GM19023 (cell line): ENCODE measurements at regions not wholly inside any gene's neighbourhood (a gene's known extent, or its start where the extent isn't known, plus 50 kb on each side); places are given as distances from the start of the nearest gene placed in this dataset.

ENCODE experiments used
- ATAC-seq: cut with Tn5 transposase; IDR thresholded peaks from one replicate; pipeline ENCODE4 v1.9.1; 2021; ENCODE audit warnings: mild to moderate bottlenecking, moderate library complexity; ENCODE audit not compliant: unreplicated experiment

DNA sequence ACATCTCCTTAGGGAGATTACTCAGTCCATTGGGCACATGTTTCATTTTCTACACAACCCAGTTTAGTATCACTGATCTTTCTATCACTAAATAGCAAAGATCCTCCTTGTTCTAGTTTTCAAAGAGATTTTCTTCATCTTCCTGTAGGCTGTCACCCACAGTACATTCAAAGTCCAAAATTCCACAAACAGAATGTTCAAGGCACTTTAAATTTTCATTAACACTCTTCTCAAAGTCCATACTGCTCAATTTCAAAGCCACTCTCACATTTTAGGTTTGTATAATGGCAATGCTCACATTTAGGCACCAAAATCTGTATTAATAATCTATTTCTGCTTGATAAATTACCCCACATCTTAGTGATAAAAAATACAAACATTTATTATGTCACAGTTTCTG is 152.8 kb downstream of the FSIP2 start:
- no peak for ATAC-seq

GRCh38 chr2:185891804-185892411 is 153.3 kb downstream of the FSIP2 start:
- no peak for ATAC-seq

GRCh38 chr2:185892484-185892883 is 153.9 kb downstream of the FSIP2 start:
- no peak for ATAC-seq

GRCh38 chr2:185894223-185894622 is 155.6 kb downstream of the FSIP2 start:
- no peak for ATAC-seq

GRCh38 chr2:185895828-185896693 is 157.5 kb downstream of the FSIP2 start:
- ATAC-seq, result no peak

GRCh38 chr2:185899366-185899765 is 160.8 kb downstream of the FSIP2 start:
- no peak for ATAC-seq

GRCh38 chr2:185919155-185919554 is 180.6 kb downstream of the FSIP2 start:
- ATAC-seq, result no peak

DNA sequence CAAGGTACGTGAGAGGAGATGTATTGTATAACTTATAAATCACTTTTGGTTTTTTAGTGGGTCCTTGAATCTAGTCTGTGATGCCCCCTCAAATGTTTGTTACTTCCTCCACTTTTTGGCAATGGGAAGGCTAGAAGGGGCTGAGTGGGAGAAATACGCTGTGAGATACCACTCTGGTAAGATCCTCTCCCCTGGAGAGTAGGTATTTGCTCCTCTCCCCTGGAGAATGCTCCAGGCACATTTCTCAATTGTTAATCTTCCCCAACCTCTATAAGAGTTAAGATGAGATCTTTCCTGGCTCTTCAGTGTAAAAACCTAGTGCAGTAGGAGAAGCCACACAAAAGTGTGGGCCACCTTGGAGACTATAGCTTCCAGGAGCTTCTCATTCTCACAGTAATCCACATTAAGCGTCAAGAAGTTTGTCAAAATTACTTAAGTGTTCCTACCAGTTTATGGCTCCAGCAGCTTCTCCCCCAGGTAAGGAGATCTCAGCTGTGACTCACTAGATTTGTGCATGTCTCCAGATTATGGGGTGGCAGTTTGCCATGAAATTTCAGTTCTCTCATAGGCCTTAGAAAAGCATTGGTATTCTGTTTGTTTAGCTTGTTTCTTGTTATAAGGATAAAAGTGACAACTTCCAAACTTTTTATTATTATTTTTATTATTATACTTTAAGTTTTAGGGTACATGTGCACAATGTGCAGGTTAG is 182.6 kb downstream of the FSIP2 start:
- no peak for ATAC-seq

DNA sequence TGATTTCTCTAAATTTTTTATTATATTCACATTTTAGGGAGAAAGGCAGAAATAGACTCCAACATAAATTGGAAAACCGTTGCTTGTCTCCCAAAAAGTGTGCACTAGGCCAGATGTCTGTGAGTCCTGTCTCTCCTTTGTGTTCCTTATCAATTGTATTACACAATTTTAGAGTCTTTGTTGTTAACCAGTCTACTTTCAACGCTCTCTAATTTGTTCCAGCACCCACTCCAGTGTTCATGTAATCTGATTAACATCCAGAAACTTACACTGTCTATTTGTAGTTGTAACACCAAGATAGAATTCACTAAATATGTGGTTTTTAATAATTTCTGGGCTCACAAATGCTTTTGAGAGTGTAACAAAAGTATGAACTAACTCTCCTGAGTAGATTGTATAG is 195.6 kb downstream of the FSIP2 start:
- no peak for ATAC-seq

DNA sequence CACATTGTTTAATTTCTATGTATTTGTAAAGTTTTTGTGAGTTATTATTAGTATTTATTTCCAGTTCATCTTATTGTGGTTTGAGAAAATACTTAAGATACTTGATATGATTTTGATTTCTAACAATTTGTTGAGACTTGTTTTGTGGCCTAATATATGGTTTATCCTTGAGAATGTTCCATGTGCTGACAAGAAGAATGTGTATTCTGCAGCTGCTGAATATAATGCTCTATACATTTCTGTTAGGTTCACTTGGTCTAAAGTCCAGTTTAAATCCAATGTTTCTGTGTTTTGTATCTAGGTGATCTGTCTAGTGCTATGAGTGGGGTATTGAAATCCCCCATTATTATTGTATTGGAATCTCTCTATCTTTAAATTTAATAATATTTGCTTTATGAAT is 201.3 kb downstream of the FSIP2 start:
- ATAC-seq, result no peak

DNA sequence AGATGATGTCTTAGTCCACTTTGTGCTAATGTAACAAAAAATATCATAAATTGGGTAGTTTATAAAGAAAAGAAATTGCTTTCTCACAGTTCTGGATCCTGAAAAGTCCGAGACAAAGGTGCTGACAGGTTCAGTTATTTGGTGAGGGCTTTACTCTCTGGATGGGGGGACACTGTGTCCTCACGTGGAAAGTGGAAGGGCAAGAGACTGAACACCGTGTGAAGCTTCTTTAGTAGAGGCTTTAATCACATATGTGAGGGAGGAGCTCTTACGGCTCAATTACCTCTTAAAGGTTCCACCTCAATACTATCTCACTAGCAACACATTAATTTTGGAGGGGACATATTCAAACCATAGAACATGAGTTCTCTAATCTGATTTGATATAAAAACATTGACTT is 204.3 kb downstream of the FSIP2 start:
- no peak for ATAC-seq

GRCh38 chr2:185947722-185948121 is 209.1 kb downstream of the FSIP2 start:
- ATAC-seq, result no peak

DNA sequence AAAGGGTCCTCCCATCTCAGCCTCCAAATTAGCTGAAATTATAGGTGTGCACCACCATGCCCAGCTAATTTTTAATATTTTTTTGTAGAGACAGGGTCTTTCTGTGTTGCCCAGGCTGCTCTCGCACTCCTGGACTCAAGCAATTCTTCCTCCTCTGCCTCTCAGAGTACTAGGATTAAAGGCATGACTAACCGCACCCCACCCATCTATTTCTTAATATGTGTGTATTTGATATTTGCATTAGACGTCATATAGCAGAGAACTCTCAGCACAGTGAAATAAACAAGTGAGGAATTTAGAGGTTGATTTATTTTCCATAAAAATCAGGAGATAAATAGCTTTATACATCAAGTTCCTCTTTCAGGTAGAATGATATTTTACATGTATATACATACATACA is 213.5 kb downstream of the FSIP2 start:
- ATAC-seq, result no peak

- no peak for ATAC-seq
Observed at GRCh38 chr2:185954389-185954788, 215.8 kb downstream of the FSIP2 start.

GRCh38 chr2:185955050-185955449 is 216.4 kb downstream of the FSIP2 start:
- ATAC-seq, result no peak

- no peak for ATAC-seq
Observed at GRCh38 chr2:185967335-185967734, 228.7 kb downstream of the FSIP2 start.

DNA sequence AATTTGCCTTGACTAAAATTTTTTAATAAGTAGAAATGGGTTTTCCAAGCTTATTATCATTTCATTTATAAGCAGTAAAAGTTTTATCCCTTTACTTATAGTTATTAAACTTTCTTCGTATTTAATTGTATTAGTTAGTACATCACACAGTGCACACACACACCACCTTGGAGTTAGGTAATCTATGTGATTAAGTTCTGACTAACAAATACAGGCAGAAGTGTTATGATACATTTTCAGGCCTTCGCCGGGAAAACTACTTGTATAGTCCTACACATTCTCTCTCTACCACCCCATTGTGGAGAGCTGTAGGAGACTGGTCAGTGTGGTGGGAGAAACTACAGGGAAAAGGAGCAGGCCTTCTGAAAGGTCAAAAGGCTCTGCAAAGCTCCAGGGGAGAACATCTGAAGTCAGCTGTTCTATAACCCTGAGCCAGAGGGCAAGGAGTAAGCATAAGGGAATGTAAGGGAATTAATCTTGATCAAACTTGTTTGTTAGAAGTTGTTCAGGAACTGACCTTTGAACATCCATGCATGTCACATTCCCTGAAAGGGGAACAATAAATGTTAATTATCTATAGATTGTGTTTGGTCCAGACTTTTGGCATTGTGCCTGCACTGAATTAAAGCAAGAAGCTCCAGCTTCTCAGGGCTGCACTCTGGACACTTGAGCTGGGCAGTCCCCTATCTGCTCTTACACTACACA is 231.7 kb downstream of the FSIP2 start:
- no peak for ATAC-seq

DNA sequence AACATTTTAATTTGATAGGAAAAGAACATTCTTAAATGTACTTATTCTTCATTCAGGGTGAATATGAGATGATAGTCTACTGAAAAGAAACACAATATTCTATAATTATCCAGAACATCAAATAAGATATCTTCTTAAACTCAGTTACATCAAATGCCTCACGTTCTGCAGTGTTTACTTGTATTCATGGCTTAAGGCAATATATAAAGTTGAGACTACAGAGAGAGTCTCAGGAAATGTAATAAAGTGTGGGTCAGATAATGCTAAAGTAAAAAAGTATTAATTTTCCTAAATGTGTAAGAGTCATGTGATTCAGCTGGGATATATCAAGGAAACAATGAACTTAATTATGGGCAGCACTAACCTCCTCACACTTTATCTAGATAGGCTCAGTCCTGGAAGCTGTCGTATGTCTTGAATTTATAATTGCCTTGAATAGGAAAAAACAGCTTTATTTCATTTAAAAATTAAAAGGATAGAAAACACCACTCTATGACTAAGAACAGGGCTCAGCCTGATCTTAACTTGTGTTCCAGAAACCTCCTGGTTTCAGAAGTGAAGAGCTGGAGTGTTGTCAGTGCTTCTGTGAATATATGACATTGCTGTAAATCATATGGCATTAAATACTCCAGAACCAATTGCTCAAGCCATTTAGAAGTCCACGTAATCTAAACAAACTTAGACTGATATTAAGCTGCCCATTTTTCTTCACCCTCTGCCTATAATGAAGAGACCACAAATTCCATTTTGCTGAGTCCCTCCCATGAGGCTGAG is 240.2 kb downstream of the FSIP2 start:
- ATAC-seq, result no peak

DNA sequence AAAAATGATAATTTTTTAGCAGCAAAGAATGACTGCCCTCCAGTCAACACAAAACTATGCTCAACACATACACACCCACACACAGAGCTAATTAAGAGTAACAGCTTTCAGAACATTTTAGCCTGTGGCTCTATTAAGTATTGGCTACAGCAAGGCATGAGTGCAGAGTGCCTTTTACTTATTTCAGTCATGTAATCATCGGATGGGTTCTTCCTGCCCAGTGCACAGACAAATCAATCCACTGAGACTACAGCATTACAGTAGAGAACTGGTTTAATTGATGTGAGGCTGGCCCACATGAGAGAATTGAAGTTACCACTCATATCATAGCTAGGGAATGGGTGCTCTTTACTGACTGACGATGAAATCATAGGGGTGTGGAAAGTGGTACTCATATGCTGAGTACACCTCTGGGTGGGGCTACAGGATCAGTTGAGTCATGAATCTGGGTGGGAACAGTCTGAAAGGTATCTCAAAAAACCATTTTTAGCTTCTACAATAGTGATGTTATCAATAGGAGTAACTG is 241.0 kb downstream of the FSIP2 start:
- no peak for ATAC-seq

DNA sequence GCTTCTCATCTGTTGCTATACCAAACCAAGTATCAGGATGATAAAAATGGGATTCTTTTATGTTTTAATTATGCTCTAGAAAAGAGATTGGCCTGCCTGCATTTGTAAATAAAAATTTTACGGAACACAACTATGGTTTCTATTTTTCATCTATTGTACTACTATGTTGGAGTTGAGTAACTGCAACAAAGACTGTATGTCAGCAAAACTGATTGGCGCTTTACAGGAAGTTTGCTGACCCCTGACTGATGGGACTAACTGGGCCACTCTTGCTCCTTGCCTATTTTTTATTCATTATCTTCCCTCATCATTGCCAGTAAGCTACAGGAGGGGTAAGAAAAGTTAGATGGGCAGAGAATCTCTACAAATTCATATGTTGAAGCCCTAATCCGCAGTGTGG is 242.3 kb downstream of the FSIP2 start:
- no peak for ATAC-seq
